HG03521 (cell line): ENCODE measurements at regions not wholly inside any gene's neighbourhood (a gene's known extent, or its start where the extent isn't known, plus 50 kb on each side); places are given as distances from the start of the nearest gene placed in this dataset.

Experiments used
- ATAC-seq: cut with Tn5 transposase; IDR thresholded peaks from one replicate; pipeline ENCODE4 v1.9.1; 2021; ENCODE audit warnings: mild to moderate bottlenecking, moderate library complexity; ENCODE audit not compliant: unreplicated experiment

- ATAC-seq = no peak
Measured at GRCh38 chr1:191634801-191635508, 523.3 kb upstream of the RGS18 start.

DNA sequence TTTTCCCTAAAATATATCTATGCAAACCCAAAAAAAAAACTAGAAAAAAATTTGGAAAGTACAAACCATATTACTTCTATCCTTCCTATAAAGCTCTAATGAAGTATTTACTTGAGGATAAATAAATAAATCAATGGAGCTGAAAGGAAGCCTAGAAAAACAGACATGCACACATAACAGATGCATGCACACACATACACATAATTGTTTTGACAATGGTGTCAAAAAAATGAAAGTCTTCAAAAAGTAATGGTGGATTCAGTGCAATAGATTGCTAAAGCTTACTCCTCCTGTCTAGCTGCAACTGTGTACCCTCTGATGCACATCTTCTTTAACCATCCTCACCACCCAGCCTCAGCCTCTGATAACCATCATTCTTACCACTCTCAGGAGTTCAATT is 521.9 kb upstream of the RGS18 start:
- ATAC-seq = no peak

- ATAC-seq = no peak
Measured at GRCh38 chr1:191641420-191642260, 516.6 kb upstream of the RGS18 start.

GRCh38 chr1:191643060-191643459 is 515.2 kb upstream of the RGS18 start:
- ATAC-seq = no peak

GRCh38 chr1:191648939-191649338 is 509.3 kb upstream of the RGS18 start:
- ATAC-seq = no peak

- no peak for ATAC-seq
Measured at GRCh38 chr1:191662051-191662450, 496.2 kb upstream of the RGS18 start.

DNA sequence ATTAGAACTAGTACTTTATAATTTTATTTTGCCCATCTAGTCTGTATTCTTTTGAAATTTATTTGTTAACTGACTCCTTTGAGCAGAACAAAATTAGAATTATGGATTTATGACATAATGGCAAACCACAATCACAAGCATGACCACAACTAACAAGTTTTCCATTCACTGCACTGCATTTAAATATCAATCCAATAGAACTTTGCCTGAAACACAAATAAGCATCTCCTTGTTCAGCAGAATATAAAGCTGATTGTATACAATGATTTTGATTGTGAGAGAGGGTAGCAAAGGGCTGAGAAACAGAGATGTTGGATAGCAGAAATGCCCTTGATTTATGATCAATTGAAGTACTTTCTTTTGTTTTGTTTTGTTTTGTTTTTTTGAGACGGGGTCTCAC is 495.5 kb upstream of the RGS18 start:
- ATAC-seq = no peak

DNA sequence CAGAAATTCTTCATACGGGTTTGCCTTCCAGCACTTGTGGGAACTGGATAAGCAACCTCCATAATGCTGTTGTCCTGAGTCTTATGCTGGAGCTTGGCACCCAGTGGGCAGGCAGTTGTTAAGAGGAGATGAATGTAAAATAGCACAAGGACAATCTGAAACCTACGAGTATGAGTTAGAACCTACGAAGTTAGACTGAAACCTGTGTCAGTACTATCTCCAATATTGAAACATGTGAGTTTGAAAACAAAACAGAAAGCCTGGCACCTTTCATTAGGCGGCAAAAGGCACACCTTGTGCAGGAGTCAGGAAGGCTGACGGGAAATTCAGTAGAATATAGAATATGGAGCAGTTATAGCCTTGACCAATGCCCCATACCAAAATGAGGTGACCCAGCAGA is 489.7 kb upstream of the RGS18 start:
- ATAC-seq = no peak

GRCh38 chr1:191669629-191670028 is 488.6 kb upstream of the RGS18 start:
- ATAC-seq = no peak

- no peak for ATAC-seq
Measured at GRCh38 chr1:191671236-191671635, 487.0 kb upstream of the RGS18 start.

DNA sequence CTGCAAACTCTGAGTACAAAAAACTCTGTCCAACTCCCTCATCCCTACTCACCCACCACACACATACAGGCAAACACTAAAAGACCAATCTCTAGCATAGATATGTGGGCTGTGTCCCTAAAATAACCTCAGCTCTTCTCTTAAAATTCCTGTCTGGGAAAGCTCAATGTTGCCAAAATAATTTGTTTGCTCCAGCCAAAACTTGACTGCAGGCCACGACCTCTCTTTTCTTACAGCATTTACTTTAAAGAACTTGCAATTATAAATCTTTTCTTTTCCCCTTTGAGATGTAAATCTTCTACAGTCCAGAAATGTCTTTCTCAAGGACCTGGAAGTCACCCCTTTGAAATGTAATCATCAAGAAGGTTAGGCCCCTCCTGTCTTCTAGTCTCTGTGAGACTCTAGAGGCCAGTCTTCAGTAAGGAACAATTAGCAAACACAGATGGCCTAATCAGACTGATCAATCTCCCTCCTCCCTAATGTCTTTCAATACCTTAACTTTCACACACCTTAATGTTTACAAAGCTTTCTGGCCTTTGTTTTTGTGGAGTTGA is 483.6 kb upstream of the RGS18 start:
- no peak for ATAC-seq

- no peak for ATAC-seq
Measured at GRCh38 chr1:191675856-191676783, 482.1 kb upstream of the RGS18 start.

DNA sequence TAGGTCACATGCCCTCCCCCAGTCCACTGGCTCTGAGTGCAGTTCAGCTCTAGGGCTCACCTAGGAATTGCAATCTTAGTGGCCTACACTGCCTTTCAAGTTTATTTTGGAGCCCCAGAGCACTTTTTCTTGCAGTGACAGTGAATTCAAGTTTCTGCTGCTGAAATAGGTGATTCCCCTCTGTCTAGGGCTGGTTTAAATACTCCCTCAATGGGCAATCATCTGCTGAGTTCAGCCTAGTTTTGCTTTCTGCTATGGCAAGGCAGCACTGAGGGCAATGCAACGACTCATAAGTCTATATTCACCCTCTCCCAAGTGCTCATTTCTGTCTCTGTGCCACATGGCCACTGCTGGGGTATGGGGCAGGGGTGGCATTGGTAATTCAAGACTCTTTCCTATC is 472.6 kb upstream of the RGS18 start:
- no peak for ATAC-seq

- ATAC-seq = no peak
Measured at GRCh38 chr1:191687721-191688120, 470.5 kb upstream of the RGS18 start.

DNA sequence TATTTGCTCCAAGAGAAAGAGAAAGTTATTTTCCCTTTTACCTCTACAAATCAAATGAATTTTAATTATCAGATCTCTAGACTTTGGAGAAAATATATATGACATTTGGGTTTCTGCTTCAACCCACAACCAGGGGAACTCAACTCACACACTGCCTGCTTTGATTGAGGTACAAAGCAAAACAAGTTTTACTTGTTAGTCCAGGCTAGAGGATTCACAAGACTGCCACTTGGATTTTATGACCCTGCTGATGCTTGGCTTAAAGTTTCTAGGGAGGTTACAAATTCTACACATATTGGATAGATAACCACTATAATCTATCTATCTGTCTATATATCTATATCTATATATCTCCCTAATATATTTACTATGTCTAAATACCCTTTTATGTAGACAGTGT is 467.3 kb upstream of the RGS18 start:
- ATAC-seq = no peak

GRCh38 chr1:191693797-191694196 is 464.5 kb upstream of the RGS18 start:
- ATAC-seq = no peak

DNA sequence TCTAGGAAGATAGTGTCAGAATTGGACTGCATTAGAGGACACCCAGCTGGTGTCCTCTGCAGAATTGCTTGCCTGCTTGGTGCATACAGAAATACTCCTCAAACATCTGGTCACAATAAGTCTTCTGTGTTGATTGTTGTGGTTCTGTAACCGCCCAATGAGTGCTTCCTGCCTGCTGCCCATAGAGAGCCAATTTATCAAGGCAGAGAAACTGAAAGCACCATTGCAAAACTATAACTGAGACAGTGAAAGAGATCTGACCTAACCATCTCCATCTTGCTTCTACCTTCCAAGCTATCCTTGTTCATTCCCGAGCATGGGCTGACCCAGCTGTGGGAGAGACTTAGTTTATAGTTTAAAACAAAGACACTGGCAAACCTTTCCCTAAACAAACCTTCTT is 462.4 kb upstream of the RGS18 start:
- peak; percentile 92 for ATAC-seq

GRCh38 chr1:191696354-191696753 is 461.9 kb upstream of the RGS18 start:
- ATAC-seq = no peak

- no peak for ATAC-seq
Measured at GRCh38 chr1:191697556-191697955, 460.7 kb upstream of the RGS18 start.

DNA sequence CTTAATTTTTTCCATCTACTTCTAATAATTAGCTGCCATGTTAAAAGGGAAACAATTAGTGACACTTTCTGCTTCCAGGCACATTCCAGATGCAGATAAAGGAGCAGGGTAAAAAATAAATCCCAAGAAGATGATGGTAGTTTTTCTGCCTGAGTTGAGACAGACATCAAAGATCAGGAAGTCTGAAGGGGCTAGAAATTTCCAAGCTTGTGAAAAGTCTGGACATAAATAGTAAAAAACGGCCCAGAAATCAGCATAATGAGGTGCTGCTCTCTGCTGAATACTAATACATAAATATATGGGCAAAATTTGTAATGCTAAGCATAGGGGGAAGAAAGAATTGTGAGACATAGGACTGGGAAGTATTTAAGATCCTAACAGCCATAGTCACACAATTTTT is 460.0 kb upstream of the RGS18 start:
- no peak for ATAC-seq

GRCh38 chr1:191699343-191699742 is 458.9 kb upstream of the RGS18 start:
- ATAC-seq = no peak
